GM10248 (cell line): ENCODE measurements at regions not wholly inside any gene's neighbourhood (a gene's known extent, or its start where the extent isn't known, plus 50 kb on each side); places are given as distances from the start of the nearest gene placed in this dataset.

ENCODE experiments used
- CTCF ChIA-PET: fragments of 300-600 bp; sonication (Branson Sonifier 250); formaldehyde crosslinking; extraction: SDS; loops from one replicate; lab custom pipeline; 2021; ENCODE audit warnings: antibody characterized with exemption; lab: Yijun Ruan, JAX
- POLR2A ChIA-PET: fragments of 350-650 bp; sonication (Branson Sonifier 250); formaldehyde crosslinking; extraction: SDS; loops from one replicate; lab custom pipeline; 2020; ENCODE audit warnings: antibody characterized with exemption; lab: Yijun Ruan, JAX
- DNase-seq: peaks from one replicate; pipeline ENCODE4 v3.0.0; 2012; ENCODE audit errors: extremely low spot score
- TF ChIP-seq, protein P1 (sequence below): IDR thresholded peaks from 2 replicates; pipeline ENCODE4 v1.5.1; 2012; ENCODE audit warnings: mild to moderate bottlenecking, low read depth; ENCODE audit errors: extremely low read depth, missing control alignments, control extremely low read depth

DNA sequence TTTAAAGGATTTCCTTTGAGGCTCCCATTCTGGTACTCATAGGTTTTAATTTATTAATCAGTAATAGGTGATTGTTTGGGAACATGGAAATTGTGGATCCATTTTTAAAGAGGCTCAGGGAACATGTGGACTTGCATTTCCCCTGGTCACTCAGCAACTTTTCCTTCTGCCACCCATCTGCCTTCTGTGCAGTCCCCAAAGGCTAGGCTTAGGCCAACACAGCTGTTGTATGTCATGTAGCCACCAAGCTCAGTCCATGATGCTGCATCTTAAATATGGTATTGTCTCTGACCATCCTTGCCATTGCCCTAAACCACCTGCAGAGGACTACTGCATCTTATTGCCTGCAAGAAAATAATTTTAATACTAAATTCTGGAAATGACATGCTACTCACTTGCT is 416.7 kb upstream of the SEMA6D start:
- CTCF ChIA-PET: interaction anchor here (1.1 kb wide), 1 partner anchor 13 kb away, joined by 3 read pairs; no protein-coding TSS in a partner anchor

DNA sequence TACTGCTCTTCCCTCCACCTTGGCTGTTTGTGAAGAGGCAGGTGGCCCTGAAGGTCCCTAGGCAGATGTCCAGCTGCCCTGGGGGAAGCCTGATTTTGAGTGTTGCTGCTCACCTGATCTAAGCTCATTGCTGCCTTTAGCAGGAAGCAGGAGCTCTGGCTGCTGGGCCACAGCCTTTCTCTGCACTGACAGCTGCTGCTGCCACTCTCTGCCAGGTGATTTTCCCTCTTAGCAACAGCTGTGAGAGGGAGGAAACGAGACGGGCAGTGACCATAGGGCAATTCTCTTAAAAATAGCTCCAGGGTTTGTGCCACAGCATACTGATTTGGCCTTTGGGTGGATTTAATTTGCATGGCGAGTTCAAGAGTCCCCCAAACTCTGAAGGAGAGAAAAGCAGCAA is 415.8 kb upstream of the SEMA6D start:
- TF ChIP-seq, protein P1, sequence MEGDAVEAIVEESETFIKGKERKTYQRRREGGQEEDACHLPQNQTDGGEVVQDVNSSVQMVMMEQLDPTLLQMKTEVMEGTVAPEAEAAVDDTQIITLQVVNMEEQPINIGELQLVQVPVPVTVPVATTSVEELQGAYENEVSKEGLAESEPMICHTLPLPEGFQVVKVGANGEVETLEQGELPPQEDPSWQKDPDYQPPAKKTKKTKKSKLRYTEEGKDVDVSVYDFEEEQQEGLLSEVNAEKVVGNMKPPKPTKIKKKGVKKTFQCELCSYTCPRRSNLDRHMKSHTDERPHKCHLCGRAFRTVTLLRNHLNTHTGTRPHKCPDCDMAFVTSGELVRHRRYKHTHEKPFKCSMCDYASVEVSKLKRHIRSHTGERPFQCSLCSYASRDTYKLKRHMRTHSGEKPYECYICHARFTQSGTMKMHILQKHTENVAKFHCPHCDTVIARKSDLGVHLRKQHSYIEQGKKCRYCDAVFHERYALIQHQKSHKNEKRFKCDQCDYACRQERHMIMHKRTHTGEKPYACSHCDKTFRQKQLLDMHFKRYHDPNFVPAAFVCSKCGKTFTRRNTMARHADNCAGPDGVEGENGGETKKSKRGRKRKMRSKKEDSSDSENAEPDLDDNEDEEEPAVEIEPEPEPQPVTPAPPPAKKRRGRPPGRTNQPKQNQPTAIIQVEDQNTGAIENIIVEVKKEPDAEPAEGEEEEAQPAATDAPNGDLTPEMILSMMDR: no peak
- CTCF ChIA-PET: interaction anchor here (1.1 kb wide), 1 partner anchor 12 kb away, joined by 3 read pairs; no protein-coding TSS in a partner anchor
- DNase-seq: no peak
- POLR2A ChIA-PET: no interaction called here

More for the DNA sequence above, 416.7 kb upstream of the SEMA6D start:
- POLR2A ChIA-PET: no interaction called here
- DNase-seq: no peak
- TF ChIP-seq, protein P1: no peak

DNA sequence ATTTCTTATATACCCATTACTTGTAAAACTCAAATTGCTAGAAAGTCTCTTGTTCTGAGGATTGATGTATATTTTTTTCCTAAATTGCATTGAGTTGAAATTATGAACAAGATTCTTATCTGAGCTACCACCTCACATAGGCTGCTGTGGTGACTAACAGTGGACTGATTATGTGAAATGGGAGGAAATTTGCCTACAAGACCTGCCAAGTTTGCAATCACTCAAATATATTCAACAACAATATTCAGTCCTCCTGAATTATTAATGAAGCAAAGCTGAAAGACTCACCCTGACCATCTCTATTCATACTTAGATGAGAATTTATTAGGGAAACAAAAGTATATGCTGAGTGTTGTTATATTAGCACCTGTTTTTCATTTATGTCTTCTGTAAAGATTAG is 412.6 kb upstream of the SEMA6D start:
- POLR2A ChIA-PET: no interaction called here
- TF ChIP-seq, protein P1: no peak
- CTCF ChIA-PET: interaction anchor here (3.5 kb wide), 1 partner anchor 18 kb away, joined by 8 read pairs; no protein-coding TSS in a partner anchor
- DNase-seq: no peak

DNA sequence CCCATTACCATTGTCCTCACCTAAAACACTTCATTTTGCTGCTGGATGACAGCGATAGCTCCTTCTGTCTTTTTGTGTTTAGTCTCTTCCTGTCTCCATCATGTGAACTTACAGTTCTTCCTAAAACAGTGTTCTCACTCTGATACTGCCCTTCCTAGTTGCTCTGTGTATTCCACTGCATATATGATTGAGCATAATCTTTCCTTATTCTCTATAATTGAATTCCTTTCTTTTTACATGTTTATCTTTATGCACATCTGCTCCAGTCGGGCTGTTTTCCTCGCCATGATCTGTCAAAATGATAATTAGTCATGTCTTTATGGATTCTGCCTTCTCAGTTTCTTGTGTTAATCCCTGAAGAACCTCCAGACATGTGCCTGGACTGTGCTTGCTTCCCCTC is 405.1 kb upstream of the SEMA6D start:
- CTCF ChIA-PET: no interaction called here
- POLR2A ChIA-PET: no interaction called here

DNA sequence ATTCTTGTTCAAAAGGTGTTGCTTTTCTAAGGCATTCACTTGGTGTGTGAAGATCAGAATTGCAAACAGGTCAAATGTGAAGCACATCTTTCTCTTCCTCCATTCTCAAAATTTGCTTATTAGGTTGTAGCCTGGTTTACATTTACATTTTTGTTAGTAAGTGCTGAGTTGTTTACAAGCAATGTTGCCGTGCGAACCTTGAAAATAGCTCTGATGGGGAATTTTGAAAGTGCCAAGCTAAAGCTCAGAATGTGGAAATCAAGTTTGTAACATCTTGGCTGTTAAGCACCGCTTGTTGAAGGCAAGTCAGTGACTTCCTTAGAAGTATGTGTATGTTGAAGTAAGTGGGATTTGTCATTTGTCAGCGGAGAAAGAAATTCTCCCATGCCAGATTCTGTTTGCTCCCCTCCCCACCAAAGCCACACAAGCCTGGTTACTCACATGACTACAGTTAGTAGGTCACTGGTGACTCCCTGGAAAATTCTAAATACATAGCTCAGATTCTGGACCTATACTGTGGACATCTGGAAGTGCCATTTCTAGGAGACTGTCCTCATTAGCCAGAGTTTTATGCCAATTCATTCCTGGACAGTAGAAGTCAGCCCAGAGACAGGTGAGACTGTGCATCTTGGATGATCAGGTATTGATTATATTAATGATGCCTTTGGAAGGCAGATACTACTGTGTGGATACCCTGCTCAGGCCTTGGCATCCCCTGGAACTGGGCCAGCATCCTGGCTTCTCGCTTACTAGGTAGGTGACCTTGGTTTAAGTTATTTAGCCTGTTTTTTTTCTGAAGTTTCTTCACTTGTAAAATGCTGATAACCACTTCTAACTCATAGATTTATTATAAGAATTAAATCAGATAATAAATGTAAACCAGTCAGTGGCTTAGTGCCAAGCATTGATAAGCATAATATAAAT is 390.6 kb upstream of the SEMA6D start:
- DNase-seq: no peak
- TF ChIP-seq, protein P1: no peak
- ChIA-PET CTCF (interaction anchor here (1.6 kb wide), 1 partner anchor 21 kb away, joined by 3 read pairs; no protein-coding TSS in a partner anchor), POLR2A (no interaction called here)

More for the DNA sequence above, 405.1 kb upstream of the SEMA6D start:
- TF ChIP-seq, protein P1: no peak
- no peak for DNase-seq

DNA sequence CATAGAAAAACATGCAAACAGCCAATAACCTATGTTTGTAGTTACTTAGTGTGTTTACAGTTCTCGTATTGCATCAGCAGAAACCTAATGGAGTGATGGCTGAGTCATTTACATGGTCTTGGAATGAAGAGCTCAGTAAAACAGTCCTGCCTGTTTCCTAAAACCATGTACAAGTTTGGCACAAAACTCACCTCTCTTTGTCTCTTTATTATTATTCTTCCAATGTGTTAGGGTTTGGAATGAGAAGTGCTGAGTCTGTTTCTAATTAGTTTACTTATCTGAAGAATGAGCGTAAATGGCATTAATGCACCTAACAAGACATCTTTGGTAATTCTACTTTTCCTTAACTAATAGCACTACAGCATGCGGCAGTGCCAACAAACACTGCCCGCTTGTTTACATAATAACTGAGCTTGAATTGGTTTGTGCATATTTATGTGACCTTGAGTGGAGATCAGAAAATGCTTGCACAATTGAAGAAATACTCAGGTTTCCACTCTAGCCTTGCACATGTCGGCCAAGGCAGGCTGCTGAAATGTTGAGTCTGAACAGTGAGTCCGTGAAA is 385.4 kb upstream of the SEMA6D start:
- CTCF ChIA-PET: interaction anchor here (1.0 kb wide), 1 partner anchor 9 kb away, joined by 3 read pairs; no protein-coding TSS in a partner anchor

More for the DNA sequence above, 385.4 kb upstream of the SEMA6D start:
- TF ChIP-seq, protein P1: no peak
- no peak for DNase-seq
- POLR2A ChIA-PET: no interaction called here
